ENCODE measurements at regions not wholly inside any gene's neighbourhood (a gene's known extent, or its start where the extent isn't known, plus 50 kb on each side); places are given as distances from the start of the nearest gene placed in this dataset.
A peak's percentile ranks its signal among the peaks of the same experiment; 100 is the strongest.

DNA sequence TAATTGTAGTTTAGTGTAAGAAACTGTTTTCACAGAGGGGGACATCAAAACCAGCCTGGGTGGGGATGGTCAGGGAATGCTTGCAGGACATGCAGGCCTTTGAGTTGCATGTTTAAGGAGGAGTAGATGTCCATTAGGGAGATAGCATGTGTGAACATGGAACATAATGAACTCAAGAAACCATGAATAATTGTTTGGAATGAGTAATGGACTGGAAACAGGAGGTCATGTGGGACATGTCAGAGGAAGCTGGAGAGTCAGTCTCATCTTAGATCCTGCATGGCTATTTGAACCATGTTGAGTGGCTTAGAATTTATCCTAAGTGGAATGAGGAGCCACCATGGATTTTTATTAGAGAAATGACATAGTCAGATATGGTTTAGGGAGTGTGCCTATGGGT lies 86.4 kb downstream of the RPE65 start:
- Histone ChIP-seq H3K4me1 (peaks cover 6 to 22% (median 12%) of the 10 kb centered on the region in 4 donors), H3K27me3 (no peaks in the 10 kb centered on the region), H3K36me3 (no peaks in the 10 kb centered on the region), H3K27ac (no peak overlapping the region), H3K9me3 (no peaks in the 10 kb centered on the region), H3K4me3 (no peak overlapping the region)
- intact Hi-C loops (cut with DNase I; ENCODE audit: low total_unique reads): no loop called here
- TF ChIP-seq EP300 (IDR thresholded peaks at IDR 0.05): no peak
- TF ChIP-seq CTCF (IDR thresholded peaks at IDR 0.05): no peak
- TF ChIP-seq POLR2AphosphoS5 (IDR thresholded peaks at IDR 0.05): no peak
- TF ChIP-seq POLR2A (IDR thresholded peaks at IDR 0.05): no peak
- no peak for DNase-seq

- no peak for DNase-seq
- H3K27ac ChIP-seq: no peak overlapping the region
- intact Hi-C loops (cut with DNase I; ENCODE audit: low total_unique reads): no loop called here
- H3K27me3 ChIP-seq: no peaks in the 10 kb centered on the region
- WGBS, 5 donors: 71 to 81% (median 75%) methylated on average over 3 of the region's 3 CpGs
- H3K4me1 ChIP-seq: peaks cover 11 to 24% (median 17%) of the 10 kb centered on the region in 4 donors
- no peak overlapping the region for H3K4me3 ChIP-seq
- no peaks in the 10 kb centered on the region for H3K36me3 ChIP-seq
- no peaks in the 10 kb centered on the region for H3K9me3 ChIP-seq
- TF ChIP-seq EP300 (IDR thresholded peaks at IDR 0.05): no peak
- TF ChIP-seq POLR2A (IDR thresholded peaks at IDR 0.05): no peak
- no peak for TF ChIP-seq CTCF (IDR thresholded peaks at IDR 0.05)
- TF ChIP-seq POLR2AphosphoS5 (IDR thresholded peaks at IDR 0.05): no peak
Observed at GRCh38 chr1:68361346-68361910, 88.3 kb downstream of the RPE65 start.

GRCh38 chr1:68359045-68359444 lies 90.7 kb downstream of the RPE65 start:
- no peak for TF ChIP-seq EP300 (IDR thresholded peaks at IDR 0.05)
- peak in 1 of 3 donors; percentile 12 for TF ChIP-seq POLR2AphosphoS5 (IDR thresholded peaks at IDR 0.05)
- intact Hi-C loops (cut with DNase I; ENCODE audit: low total_unique reads): no loop called here
- Histone ChIP-seq H3K36me3 (no peaks in the 10 kb centered on the region), H3K27ac (peak overlapping the region in 3 of 5 donors; percentile 16 to 60 (median 44)), H3K27me3 (no peaks in the 10 kb centered on the region), H3K9me3 (no peaks in the 10 kb centered on the region), H3K4me1 (peaks cover 11 to 24% (median 17%) of the 10 kb centered on the region in 4 donors), H3K4me3 (no peak overlapping the region)
- 25 to 36% (median 31%) methylated on average over 2 of the region's 2 CpGs for WGBS, 5 donors
- no peak for DNase-seq

DNA sequence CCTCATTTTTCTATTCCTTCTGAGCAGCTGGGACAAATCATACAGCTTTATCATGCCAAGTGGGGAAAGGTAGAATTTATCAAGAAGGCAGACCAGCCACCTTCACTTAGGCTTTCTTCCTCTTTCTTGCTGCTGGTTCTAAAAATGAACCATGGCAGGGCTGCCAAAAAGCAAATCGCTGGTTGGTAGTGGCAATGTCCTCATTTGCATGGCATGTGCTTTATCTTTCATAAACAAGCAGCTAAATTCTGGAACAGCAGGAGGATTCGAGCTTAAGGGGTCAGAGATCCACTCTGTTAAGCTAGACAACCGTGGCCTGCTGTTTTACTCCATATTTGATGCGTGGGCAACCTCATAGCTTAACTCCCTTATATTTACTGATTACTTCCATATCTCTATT lies 91.3 kb downstream of the RPE65 start:
- Histone ChIP-seq H3K9me3 (no peaks in the 10 kb centered on the region), H3K4me1 (peaks cover 11 to 24% (median 17%) of the 10 kb centered on the region in 4 donors), H3K27ac (peak overlapping the region in 4 of 5 donors; percentile 14 to 60 (median 30)), H3K4me3 (no peak overlapping the region), H3K36me3 (no peaks in the 10 kb centered on the region), H3K27me3 (no peaks in the 10 kb centered on the region)
- intact Hi-C loops (cut with DNase I; ENCODE audit: low total_unique reads): no loop called here
- DNase-seq: peak in 1 of 2 donors; percentile 23
- 11 to 26% (median 12%) methylated on average over 4 of the region's 4 CpGs for WGBS, 5 donors
- peak in 1 of 3 donors; percentile 52 for TF ChIP-seq POLR2AphosphoS5 (IDR thresholded peaks at IDR 0.05)
- TF ChIP-seq CTCF (IDR thresholded peaks at IDR 0.05): no peak

DNA sequence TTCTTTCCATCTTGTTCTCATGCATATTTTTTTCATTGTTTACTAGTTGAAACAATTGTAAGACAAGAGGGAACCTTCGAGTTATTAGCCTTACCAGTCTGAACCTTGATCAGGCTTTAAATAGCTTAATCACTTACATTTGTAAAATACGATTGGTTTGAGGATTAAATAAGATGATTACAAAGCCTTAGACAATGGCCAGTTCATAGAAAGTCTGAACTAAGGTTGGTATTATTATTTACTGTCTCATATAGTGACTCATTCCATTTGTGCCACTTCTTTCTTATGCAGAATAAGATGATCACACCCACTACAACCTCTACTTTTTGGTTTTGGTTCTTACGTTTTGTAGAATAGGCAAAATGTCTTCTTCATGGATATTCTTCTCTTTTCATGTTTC lies 94.1 kb downstream of the RPE65 start:
- no peaks in the 10 kb centered on the region for H3K36me3 ChIP-seq
- TF ChIP-seq EP300 (IDR thresholded peaks at IDR 0.05) (no peak), POLR2A (IDR thresholded peaks at IDR 0.05) (no peak), CTCF (IDR thresholded peaks at IDR 0.05) (no peak), POLR2AphosphoS5 (IDR thresholded peaks at IDR 0.05) (no peak)
- no peak for DNase-seq
- H3K4me3 ChIP-seq: no peak overlapping the region
- 66 to 78% (median 73%) methylated on average over 3 of the region's 3 CpGs for WGBS, 5 donors
- peaks cover 11 to 24% (median 17%) of the 10 kb centered on the region in 4 donors for H3K4me1 ChIP-seq
- H3K9me3 ChIP-seq: no peaks in the 10 kb centered on the region
- intact Hi-C loops (cut with DNase I; ENCODE audit: low total_unique reads): no loop called here
- H3K27ac ChIP-seq: no peak overlapping the region
- no peaks in the 10 kb centered on the region for H3K27me3 ChIP-seq
